Heart right ventricle (tissue), 16 donors: ENCODE measurements at regions not wholly inside any gene's neighbourhood (a gene's known extent, or its start where the extent isn't known, plus 50 kb on each side); places are given as distances from the start of the nearest gene placed in this dataset.

ENCODE experiments used
- ATAC-seq, 8 donors: fragments of 200-7000 bp; cut with Tn5 transposase; one replicate each; pipeline ENCODE4 v1.9.1; 2020; ENCODE audit warnings: mild to moderate bottlenecking in 8 of 8, moderate library complexity in 8 of 8, moderate number of reproducible peaks in 1 of 8
- DNase-seq, 2 donors: peaks; one replicate each; pipeline ENCODE4 v3.0.0-alpha.2; 2020
- H3K27ac ChIP-seq, 10 donors: fragments of 200-600 bp; sonication (generic) in 2 of 10; one replicate each; pipeline versions ENCODE4 v1.5.0 to v1.8.0; 2020 to 2022; ENCODE audit warnings: mild to moderate bottlenecking in 3 of 10
- H3K27me3 ChIP-seq, 7 donors: fragments of 200-600 bp; one replicate each; pipeline ENCODE4 v1.8.0; 2021 to 2022; ENCODE audit warnings: mild to moderate bottlenecking in 2 of 7
- H3K36me3 ChIP-seq, 9 donors: fragments of 200-600 bp; sonication (generic) in 1 of 9; one replicate each; pipeline versions ENCODE4 v1.5.0 to v1.8.0; 2020 to 2022; ENCODE audit warnings: mild to moderate bottlenecking in 2 of 9
- H3K4me1 ChIP-seq, 9 donors: fragments of 200-600 bp; sonication (generic) in 1 of 9; one replicate each; pipeline versions ENCODE4 v1.5.0 to v1.8.0; 2020 to 2022; ENCODE audit warnings: mild to moderate bottlenecking in 4 of 9
- H3K4me3 ChIP-seq, 10 donors: fragments of 200-600 bp; sonication (generic) in 2 of 10; one replicate each; pipeline versions ENCODE4 v1.5.0 to v1.8.0; 2020 to 2022; ENCODE audit warnings: mild to moderate bottlenecking in 7 of 10, moderate library complexity in 2 of 10
- H3K9me3 ChIP-seq, 11 donors: fragments of 200-600 bp in 10 of 11; sonication (generic) in 2 of 11; one replicate each; pipeline versions ENCODE4 v1.5.0 to v1.8.0; 2013 to 2022; ENCODE audit warnings: mild to moderate bottlenecking in 2 of 11, control low read depth in 1 of 11, moderate library complexity in 1 of 11
- WGBS, 2 donors: extraction: QIAGEN DNeasy Blood & Tissue Kit; methylation state at CpG; one replicate each; pipeline ENCODE4 v1.1.7; 2013; ENCODE audit warnings: inconsistent platforms in 1 of 2; 5-methylcytosine and 5-hydroxymethylcytosine counted together
- intact Hi-C, 10 donors: fragments of 100-400 bp; cut with DNase I; formaldehyde crosslinking; loops; one replicate each; pipeline versions ENCODE4 v1.11.1 to v1.14.2; 2022
- TF ChIP-seq, protein P1 (sequence below), 9 donors: fragments of 200-600 bp; sonication (generic) in 2 of 9; IDR thresholded peaks; one replicate each; pipeline versions ENCODE4 v1.5.0 to v1.8.0; 2021 to 2022; ENCODE audit warnings: antibody characterized with exemption in 9 of 9, mild to moderate bottlenecking in 5 of 9, moderate library complexity in 1 of 9
- donor health status: Arrhythmogenic right ventricular cardiomyopathy.
- donor health status: ischemic (EF 13 %, LVEDD 7.1; RV severe dilation, severe dysfunction).
- donor health status: healthy with polysubstance abuse.
- donor health status: DM: no; HTN: yes; CAD: no.
- donor health status: DM: no; HTN: no; CAD: no.
- donor health status: ischemic (EF 25% LVEDD 6.9; RV normal size, moderate dysfunction).
- donor health status: ischemic (EF 25% LVEDD 5.7; RV mildly dilated, moderate dysfunction).
- donor health status: healthy.
- donor health status: DM: yes; HTN: yes; CAD: no.
- donor health status: Ischemic cardiomyopathy.
- donor health status: ischemic (EF 35%, LVEDD 5.7; RV mildly dilated, moderate dysfunction).
- donor health status: nonischemic (EF 11% LVEDD 7.7; RV severe dilation, severe dysfunction).
- donor health status: DM: yes; HTN: yes; CAD: no.
- donor health status: PGD.
- donor health status: ischemic (EF 29% LVEDD 5.4; RV normal size, mild dysfunction).
- donor health status: nonischemic (EF 23%, LVEDD 6.1; RV moderate dilation, normal function).

DNA sequence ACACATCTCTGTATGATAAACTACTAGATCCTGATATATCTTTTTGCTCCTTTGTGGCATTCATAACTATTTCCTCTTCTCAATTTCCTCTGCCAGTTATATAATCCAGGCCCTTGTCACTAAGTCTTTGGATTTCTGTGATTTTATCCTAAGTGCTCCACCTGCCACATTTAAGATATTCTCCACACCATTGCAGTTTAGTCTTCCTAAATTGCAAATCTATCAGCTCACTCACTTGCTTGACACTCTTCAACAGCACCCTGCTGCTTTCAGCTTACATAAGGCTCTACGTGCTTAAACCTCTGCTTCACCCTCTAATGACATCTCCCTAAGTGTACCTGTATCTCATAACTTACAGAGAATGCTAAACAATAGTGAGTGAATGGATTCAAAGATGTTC lies 1032.2 kb upstream of the SEL1L start:
- Histone ChIP-seq H3K27me3 (no peaks in the 10 kb centered on the region), H3K9me3 (no peaks in the 10 kb centered on the region)
- 18 to 23% methylated on average over 1 of the region's 1 CpG for WGBS, 2 donors

DNA sequence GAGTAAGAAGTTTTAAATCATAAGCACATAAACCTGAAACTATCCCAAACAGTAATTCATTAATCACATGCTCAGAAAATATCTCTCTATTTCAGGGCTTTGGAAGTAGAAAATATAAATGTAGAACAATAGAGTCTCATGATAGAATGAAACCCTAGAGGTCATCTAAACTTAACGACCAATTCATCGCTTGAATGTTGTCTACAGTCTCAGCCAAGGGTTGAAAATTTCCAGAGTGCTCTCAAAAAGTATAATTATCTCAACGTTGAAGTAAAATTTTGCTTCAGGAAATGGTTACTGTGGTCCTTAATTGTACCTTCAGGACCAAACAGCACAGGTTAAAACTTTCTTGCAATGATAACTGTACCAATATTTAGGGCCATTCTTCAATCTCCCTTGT lies 1053.6 kb upstream of the SEL1L start:
- Histone ChIP-seq H3K4me1 (no peaks in the 10 kb centered on the region), H3K4me3 (no peak overlapping the region), H3K9me3 (peaks cover 0 to 7% (median 0%) of the 10 kb centered on the region in 11 donors), H3K36me3 (no peaks in the 10 kb centered on the region), H3K27ac (no peak overlapping the region), H3K27me3 (no peaks in the 10 kb centered on the region)
- TF ChIP-seq, protein P1, sequence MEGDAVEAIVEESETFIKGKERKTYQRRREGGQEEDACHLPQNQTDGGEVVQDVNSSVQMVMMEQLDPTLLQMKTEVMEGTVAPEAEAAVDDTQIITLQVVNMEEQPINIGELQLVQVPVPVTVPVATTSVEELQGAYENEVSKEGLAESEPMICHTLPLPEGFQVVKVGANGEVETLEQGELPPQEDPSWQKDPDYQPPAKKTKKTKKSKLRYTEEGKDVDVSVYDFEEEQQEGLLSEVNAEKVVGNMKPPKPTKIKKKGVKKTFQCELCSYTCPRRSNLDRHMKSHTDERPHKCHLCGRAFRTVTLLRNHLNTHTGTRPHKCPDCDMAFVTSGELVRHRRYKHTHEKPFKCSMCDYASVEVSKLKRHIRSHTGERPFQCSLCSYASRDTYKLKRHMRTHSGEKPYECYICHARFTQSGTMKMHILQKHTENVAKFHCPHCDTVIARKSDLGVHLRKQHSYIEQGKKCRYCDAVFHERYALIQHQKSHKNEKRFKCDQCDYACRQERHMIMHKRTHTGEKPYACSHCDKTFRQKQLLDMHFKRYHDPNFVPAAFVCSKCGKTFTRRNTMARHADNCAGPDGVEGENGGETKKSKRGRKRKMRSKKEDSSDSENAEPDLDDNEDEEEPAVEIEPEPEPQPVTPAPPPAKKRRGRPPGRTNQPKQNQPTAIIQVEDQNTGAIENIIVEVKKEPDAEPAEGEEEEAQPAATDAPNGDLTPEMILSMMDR (IDR thresholded peaks at IDR 0.05) = no peak
- DNase-seq (no peak), ATAC-seq (no peak)
- WGBS, 2 donors = 66 to 76% methylated on average over 3 of the region's 3 CpGs
- intact Hi-C loops = no loop called here

More for the DNA sequence above, 1032.2 kb upstream of the SEL1L start:
- no peak overlapping the region for H3K4me3 ChIP-seq
- H3K4me1 ChIP-seq = no peaks in the 10 kb centered on the region
- H3K27ac ChIP-seq = no peak overlapping the region
- TF ChIP-seq, protein P1 (IDR thresholded peaks at IDR 0.05) = no peak
- no peaks in the 10 kb centered on the region for H3K36me3 ChIP-seq
- DNase-seq (no peak), ATAC-seq (no peak)
- intact Hi-C loops = no loop called here

DNA sequence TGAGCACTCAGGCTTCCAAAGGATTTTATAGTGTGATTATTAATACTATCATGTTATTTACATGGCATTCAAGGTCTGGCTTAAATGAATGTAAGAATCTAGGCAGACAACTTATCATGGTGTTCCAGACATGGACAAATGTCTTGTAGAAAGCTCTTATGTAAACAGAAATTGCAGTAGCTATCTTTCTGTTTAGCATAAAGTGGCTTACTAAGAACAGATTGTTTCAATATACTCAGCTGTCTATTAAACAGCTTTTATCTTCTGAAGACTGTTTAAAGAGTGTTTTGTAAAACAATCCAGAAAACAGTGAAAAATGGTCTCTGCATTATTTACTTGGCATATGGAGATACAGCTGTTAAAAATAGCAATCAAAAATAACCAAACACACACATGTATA lies 1061.8 kb upstream of the SEL1L start:
- TF ChIP-seq, protein P1 (IDR thresholded peaks at IDR 0.05) = no peak
- Histone ChIP-seq H3K4me3 (no peak overlapping the region), H3K27me3 (no peaks in the 10 kb centered on the region), H3K4me1 (no peaks in the 10 kb centered on the region), H3K9me3 (peaks cover 0 to 10% (median 0%) of the 10 kb centered on the region in 11 donors), H3K27ac (no peak overlapping the region), H3K36me3 (no peaks in the 10 kb centered on the region)
- DNase-seq (no peak), ATAC-seq (no peak)
- intact Hi-C loops = no loop called here

DNA sequence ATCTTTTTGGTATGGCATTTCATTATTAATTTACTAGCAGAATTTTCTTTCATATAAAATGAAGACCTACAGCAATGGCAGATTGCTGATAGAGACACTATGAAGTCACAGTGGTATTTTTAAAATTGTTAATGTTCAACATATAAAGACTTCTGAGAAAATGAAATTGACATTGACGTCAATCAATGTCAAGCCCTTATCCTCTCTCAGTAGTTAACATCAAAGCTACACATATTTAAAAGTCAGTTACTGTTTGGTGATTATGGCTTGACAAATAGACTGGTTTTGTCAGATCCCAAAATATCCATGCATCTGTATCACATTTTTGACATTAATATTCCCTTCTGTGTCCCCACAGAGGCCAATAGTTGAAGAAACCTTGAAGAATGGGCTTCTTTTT lies 1069.1 kb upstream of the SEL1L start:
- no peak overlapping the region for H3K4me3 ChIP-seq
- intact Hi-C loops = no loop called here
- H3K36me3 ChIP-seq = no peaks in the 10 kb centered on the region

More for the DNA sequence above, 1069.1 kb upstream of the SEL1L start:
- Histone ChIP-seq H3K9me3 (peaks cover 0 to 21% (median 0%) of the 10 kb centered on the region in 11 donors), H3K27me3 (no peaks in the 10 kb centered on the region), H3K27ac (no peak overlapping the region), H3K4me1 (no peaks in the 10 kb centered on the region)
- no peak for ATAC-seq
- 68 to 86% methylated on average over 1 of the region's 1 CpG for WGBS, 2 donors
- DNase-seq = no peak
- TF ChIP-seq, protein P1 (IDR thresholded peaks at IDR 0.05) = no peak
